ENCODE measurements at regions not wholly inside any gene's neighbourhood (a gene's known extent, or its start where the extent isn't known, plus 50 kb on each side); places are given as distances from the start of the nearest gene placed in this dataset.

DNA sequence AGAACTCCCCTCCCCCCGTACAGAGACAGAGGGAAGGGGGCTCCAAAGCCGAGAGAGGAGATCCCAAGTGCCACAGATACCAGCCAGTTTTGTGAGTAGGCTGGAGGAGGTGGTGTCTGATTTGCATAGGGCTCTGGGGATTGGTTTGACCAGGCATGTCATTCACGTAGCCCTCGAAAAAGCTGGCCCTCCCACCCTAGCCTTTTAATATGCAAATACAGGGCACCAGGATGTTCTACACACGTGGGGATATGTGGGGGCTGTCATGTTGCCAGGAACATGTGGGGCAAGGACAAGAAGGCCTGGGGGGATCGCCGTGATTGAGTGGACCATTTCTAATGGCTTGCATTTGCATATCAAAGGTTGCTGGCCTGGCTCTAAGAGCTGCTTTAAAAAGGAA, 272.9 kb downstream of the PPP1R2C start:
- DNase-seq, result no peak

GRCh38 chrX:42499620-42500019, 278.3 kb downstream of the PPP1R2C start:
- no peak for DNase-seq

DNA sequence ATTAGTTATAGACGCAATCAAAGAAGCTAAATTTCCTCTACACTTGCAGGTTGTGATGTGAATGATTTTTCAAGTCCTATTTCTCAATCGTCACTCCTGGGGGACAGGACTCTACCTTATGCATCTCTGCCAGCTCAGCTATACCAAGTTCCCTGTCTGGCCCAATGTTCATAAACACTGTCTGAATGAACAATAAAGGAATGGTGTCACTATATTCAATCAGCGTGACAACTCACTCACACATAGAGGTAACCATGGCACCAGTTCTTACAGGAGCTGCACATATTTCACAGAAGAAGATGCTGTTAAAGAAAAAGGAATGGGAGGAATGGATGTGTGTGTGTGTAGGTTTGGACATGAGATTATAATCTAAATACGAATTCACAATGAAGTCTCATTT, 280.6 kb downstream of the PPP1R2C start:
- DNase-seq, result no peak

DNA sequence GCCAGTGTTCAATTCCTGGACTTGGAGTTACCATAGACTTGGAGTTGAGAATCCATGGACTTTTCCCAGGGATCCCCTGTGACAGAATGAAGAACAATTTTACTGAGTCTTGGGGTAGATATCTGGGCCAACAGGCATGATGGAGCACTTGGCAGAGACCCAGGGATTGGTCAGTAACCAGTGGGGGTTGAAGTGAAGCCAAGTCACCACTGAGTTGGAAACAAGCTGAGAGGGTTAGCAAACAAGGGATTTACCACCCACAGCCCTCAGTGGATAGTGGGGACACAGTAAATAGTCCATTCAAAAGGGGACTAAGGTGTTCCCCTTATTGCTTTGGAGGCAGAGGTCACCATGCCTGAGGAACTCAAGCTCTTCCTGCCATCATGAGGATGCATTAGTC, 281.7 kb downstream of the PPP1R2C start:
- no peak for DNase-seq

GRCh38 chrX:42495139-42495538, 282.8 kb downstream of the PPP1R2C start:
- DNase-seq, result peak; percentile 27

GRCh38 chrX:42491137-42491907, 286.6 kb downstream of the PPP1R2C start:
- DNase-seq, result no peak

DNA sequence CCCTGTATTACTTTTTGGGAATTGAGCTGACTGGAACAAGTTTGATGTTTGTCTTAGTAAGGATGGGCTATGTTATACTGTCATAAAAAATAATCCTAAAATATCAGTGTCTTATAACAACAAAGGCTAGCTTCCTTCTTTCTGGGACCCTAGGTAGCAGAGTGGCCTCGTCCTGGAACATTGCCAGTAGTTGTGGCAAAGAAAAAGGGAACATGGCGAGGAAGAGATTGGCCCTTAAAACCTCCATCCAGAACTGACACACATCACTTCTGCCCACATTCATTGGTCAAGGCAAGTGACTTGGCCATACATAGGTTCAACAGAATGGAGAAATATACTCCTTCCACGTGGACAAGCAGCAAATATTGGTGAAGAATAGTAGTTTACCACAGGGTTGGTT, 287.9 kb downstream of the PPP1R2C start:
- DNase-seq, result no peak

DNA sequence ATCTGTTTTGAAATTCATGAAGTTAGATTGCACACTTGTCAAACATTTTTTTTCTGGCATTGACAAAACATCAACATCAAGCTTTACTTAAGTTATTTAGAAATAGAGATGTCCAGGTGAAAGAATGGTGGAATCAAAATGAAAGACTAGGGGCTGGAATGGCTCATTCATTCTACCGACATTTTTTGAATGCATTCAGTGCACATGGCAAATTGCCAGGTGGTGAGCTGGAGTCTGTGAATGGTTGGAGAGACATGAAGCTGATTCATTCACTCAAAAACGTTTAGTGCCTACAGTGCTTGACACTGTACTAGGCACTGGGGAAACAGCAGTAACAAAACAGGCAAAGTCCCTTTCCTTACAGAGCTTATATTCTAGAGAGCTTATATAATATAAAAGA, 292.4 kb downstream of the PPP1R2C start:
- no peak for DNase-seq

GRCh38 chrX:42484233-42484632, 293.7 kb downstream of the PPP1R2C start:
- no peak for DNase-seq

DNA sequence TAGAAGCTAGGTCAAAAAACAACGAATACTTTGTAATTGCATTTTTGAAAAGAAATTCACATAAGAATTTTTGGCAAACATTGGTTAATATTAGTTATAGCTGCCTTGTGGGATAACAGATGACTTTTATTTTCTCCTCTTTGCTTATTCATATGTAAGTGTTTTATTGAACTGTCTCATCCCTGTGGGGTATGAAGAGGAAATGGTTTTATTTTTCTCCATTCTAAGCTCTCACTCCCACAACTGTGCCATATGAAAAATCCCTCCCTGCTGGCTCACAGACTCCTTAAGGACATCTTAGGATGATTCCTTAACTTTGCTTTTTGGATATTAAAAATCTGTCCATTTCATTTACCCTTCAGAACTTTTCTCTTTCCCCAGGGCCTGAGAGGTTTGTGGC, 300.6 kb downstream of the PPP1R2C start:
- DNase-seq, result no peak

GRCh38 chrX:42472727-42473126, 305.2 kb downstream of the PPP1R2C start:
- no peak for DNase-seq

DNA sequence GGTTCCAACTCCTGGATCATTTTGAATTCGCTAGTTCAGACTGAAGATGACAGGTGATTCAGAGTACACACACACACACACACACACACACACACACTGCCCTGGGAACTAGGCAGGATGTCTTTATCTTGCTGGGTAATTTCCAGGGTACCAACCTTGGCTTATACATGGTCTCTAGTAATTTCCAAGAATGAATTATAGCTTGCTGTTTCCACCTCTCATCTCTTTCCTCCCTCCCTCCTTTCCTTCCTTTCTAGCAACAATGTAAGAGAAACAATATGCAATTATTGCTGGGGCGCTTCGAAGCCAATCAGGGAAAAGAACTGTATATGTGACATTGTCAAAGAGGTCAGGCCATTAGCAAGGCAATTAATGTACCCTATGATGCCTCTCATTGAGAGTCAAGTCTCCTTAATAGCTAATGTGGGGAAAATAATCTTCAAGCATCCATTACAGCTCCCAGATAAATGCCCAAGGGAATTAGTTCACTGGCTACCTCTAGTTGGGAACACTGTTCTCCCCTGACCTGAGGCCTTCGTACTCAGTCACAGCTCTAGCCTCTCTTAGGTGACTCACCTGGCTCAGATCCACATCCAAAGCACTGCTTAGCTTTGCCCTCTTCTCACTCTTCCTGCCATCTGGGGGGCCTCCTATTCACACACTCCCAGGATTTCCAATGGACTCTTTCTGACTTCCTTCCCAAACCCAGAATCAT, 311.5 kb downstream of the PPP1R2C start:
- DNase-seq, result no peak

GRCh38 chrX:42465821-42466220, 312.1 kb downstream of the PPP1R2C start:
- DNase-seq, result no peak

- no peak for DNase-seq
These were observed 314.1 kb downstream of the PPP1R2C start for GRCh38 chrX:42463706-42464490.

- DNase-seq, result no peak
These were observed 315.0 kb downstream of the PPP1R2C start for GRCh38 chrX:42462917-42463316.

GRCh38 chrX:42460706-42461105, 317.3 kb downstream of the PPP1R2C start:
- DNase-seq, result no peak

GRCh38 chrX:42459735-42460134, 318.2 kb downstream of the PPP1R2C start:
- no peak for DNase-seq

- DNase-seq, result no peak
These were observed 321.7 kb downstream of the PPP1R2C start for GRCh38 chrX:42456176-42456700.

DNA sequence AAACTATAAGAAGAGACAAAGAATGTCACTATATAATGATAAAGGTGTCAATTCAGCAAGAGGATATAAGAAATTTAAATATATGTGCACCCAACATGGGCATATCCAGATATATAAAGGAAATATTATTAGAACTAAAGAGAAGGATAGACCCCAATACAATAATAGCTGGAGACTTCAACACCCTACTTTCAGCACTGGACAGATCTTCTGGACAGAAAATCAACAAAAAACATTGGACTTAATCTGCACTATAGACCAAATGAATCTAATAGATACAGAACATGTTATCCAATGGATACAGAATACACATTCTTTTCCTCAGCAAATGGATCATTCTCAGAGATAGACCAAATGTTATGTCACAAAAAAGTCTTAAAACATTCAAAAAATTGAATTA, 327.7 kb downstream of the PPP1R2C start:
- no peak for DNase-seq

DNA sequence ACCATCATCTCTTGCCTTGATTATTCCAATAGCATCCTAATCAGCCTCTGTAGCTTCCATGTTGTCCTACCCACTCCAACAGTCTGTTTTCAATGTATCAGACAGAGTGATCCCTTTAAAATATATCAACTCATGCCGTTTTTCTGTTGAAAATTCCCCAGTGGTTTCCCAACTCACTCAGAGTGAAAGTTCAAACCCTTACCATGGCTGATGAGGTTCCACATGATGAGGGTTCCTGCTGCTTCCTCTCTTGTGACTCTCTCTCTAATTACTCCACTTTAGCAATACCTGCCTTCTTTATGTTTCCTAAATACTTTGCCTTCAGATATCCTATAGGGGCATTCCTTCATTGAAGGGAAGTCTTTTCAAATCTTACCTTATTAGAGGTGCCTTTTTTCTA, 334.7 kb downstream of the PPP1R2C start:
- DNase-seq, result no peak

- DNase-seq, result no peak
These were observed 335.2 kb downstream of the PPP1R2C start for GRCh38 chrX:42442745-42443144.

- DNase-seq, result no peak
These were observed 340.8 kb downstream of the PPP1R2C start for GRCh38 chrX:42437211-42437610.

GRCh38 chrX:42434458-42435166, 343.4 kb downstream of the PPP1R2C start:
- no peak for DNase-seq
